GM12865 (cell line): ENCODE measurements at regions not wholly inside any gene's neighbourhood (a gene's known extent, or its start where the extent isn't known, plus 50 kb on each side); places are given as distances from the start of the nearest gene placed in this dataset.
A peak's percentile ranks its signal among the peaks of the same experiment; 100 is the strongest.

Experiments used
- DNase-seq: peaks from one replicate; pipeline ENCODE4 v3.0.0; 2010; ENCODE audit warnings: low read depth
- H3K4me3 ChIP-seq: 2 replicates; pipeline ENCODE4 v1.5.1; 2011; ENCODE audit warnings: mild to moderate bottlenecking, low read depth, low read length, control low read depth
- TF ChIP-seq, protein P1 (sequence below): IDR thresholded peaks from 2 replicates; pipeline ENCODE4 v1.5.1; 2011; ENCODE audit warnings: low read length, control low read depth, low read depth, inconsistent platforms; ENCODE audit not compliant: insufficient read depth; ENCODE audit errors: missing control alignments

DNA sequence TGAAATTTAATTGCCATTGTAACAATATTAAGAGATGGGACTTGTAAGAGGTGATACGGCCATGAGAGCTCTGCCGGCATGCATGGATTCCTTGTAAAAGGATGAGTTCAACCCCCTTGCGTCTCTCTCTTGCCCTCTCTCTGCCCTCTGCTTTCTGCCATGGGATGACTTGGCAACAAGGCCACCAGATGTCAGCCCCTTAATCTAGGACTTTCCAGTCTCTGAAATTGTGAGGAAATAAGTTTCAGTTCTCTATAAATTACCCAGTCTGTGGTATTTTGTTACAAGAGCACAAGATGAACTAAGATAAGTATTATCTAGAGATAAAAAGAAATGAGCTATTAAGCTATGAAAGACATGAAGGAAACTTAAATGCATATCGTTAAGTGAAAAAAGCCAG lies 145.7 kb upstream of the AHR start:
- TF ChIP-seq, protein P1, sequence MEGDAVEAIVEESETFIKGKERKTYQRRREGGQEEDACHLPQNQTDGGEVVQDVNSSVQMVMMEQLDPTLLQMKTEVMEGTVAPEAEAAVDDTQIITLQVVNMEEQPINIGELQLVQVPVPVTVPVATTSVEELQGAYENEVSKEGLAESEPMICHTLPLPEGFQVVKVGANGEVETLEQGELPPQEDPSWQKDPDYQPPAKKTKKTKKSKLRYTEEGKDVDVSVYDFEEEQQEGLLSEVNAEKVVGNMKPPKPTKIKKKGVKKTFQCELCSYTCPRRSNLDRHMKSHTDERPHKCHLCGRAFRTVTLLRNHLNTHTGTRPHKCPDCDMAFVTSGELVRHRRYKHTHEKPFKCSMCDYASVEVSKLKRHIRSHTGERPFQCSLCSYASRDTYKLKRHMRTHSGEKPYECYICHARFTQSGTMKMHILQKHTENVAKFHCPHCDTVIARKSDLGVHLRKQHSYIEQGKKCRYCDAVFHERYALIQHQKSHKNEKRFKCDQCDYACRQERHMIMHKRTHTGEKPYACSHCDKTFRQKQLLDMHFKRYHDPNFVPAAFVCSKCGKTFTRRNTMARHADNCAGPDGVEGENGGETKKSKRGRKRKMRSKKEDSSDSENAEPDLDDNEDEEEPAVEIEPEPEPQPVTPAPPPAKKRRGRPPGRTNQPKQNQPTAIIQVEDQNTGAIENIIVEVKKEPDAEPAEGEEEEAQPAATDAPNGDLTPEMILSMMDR = no peak
- no peak overlapping the region for H3K4me3 ChIP-seq
- DNase-seq = peak; percentile 49

DNA sequence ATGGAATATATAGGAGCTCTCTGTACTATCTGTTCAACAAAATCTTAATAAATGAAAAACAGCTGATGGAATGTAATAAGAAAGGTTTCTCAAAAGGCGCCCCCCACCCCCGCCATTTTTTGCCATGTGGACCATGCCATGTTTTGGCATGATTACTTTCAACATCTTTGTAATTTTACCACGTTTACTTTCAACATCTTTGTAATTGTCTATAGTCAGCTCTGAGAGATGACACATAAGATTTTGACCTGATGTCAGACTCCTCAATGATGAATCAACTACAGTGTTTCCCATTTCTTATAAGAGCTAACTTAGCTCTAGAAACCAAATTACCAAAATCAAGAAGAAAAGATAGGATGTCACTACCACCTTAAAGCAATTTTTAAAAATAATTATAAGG lies 144.9 kb upstream of the AHR start:
- no peak for DNase-seq
- TF ChIP-seq, protein P1 = no peak
- H3K4me3 ChIP-seq = no peak overlapping the region

DNA sequence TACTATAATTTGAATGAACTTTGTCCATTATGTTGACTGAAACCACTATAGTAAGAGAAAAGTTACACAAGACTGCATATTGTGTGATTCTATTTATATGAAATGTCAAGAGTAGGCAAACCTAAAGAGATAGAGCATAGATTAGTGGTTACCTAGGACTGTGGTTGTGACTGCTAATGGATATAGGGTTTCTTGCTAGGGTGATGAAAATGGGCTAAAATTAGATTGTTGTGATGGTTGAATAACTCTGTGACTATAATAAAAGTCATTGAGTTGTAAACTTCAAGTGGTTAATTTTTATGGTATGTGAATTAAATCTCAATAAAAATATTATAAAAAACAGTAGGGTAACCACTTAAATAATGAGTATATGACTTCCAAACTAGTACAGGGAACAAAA lies 142.9 kb upstream of the AHR start:
- DNase-seq = no peak
- no peak overlapping the region for H3K4me3 ChIP-seq
- TF ChIP-seq, protein P1 = no peak

DNA sequence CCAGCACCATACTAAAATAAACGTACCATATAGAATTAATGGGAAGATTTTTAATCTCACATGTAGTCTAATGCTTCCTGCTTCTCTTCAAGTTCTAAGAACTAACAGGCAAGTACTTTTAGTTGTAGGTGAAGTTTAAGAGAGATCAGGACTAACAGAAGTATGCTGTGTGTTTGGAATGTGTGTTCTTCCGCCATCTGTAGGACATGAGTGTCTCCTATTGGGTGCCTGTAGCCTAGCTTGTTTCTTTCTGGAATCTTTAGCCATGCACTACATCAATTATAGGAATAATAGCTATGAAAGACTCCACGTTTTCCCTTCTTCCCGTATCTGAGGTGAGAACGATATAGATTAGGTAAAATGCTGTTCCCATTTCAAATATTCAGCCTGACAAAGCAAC lies 140.2 kb upstream of the AHR start:
- TF ChIP-seq, protein P1 = no peak
- H3K4me3 ChIP-seq = no peak overlapping the region
- DNase-seq = no peak

DNA sequence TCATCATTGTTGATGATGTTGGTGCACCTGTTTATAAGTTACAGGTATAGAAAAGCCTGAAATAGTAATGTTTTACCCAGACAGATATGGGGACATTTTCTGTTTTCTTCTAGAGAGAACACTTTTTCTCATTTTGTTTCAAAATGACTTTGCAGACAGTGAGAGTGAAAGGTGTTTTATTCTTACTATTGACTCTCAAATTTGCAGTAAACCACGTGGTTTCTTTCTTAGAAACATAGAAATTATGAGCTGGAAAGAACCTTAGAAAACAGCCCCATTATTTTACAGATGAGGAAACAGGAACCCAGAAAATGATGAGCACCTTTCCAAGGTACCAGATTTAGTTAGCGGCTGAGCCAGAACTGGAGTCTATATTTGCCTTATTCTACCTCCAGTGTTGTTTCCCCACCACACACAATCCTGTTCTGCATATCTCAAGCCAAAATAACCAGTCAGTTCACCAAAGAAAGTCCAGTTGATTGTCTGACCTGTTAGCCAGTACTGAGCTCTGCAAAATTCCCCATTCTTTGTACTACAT lies 138.9 kb upstream of the AHR start:
- peak; percentile 80 for DNase-seq
- TF ChIP-seq, protein P1 = no peak
- no peak overlapping the region for H3K4me3 ChIP-seq

DNA sequence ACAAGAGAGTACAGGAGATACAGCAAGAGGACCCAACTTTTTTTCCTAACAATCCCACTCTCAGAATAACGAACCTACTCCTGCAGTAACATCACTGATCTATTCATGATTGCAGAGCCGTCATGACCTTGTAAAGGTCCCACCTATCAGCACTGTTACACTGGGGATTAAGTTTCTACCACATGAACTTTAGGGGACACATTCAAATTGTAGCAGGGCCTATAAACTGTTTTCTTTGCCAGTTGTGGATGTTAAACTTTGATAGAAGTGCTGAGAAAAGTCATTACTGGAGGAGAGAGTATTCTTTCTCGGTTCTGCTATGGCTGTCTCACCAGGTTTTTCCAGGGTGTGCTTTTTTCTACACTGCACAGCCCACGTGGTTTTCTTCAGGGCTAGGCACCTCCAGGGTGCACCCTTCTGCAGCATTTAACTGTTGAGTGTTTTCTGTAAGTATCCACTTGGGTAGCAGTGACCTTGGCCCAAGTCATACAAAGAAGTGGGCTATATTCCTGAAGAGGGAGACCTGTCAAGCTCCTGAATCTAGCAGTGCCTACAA lies 131.6 kb upstream of the AHR start:
- TF ChIP-seq, protein P1 = no peak
- peak; percentile 20 for DNase-seq
- no peak overlapping the region for H3K4me3 ChIP-seq

DNA sequence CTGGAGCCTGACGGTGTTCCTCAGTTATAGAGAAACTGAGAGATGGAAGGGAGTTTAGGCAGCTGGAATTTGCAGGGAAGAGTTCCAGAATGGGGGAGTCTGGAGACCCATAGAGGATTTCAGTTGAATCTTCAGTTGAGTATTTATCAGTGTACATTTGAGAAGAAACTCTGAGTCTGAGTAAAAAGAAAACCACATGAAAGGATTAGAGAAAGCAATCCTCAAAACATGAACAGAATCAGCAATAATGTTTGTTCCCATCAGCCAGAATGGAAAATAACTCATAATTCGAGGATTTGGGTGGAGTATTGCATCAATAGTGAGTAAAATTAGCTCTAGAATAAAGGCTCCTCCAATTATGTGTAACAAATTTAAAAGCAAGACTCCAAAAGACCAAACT lies 130.0 kb upstream of the AHR start:
- no peak overlapping the region for H3K4me3 ChIP-seq
- TF ChIP-seq, protein P1 = no peak
- DNase-seq = no peak
